Loucy (cell line): ENCODE measurements at regions not wholly inside any gene's neighbourhood (a gene's known extent, or its start where the extent isn't known, plus 50 kb on each side); places are given as distances from the start of the nearest gene placed in this dataset.
"Not testable (repeated sequence)": the region's sequence is repeated elsewhere in the genome, so short reads cannot be mapped to it uniquely, and the experiment has no call there.

Source experiments
- EZH2phosphoT487 ChIP-seq: fragments of 200-600 bp; IDR thresholded peaks from 2 replicates; pipeline ENCODE4 v1.6.1; 2018; ENCODE audit warnings: antibody characterized with exemption, mild to moderate bottlenecking, moderate library complexity, borderline replicate concordance
- TF ChIP-seq, protein P1 (sequence below): fragments of 200-600 bp; sonication (generic); conservative IDR thresholded peaks from 2 replicates; pipeline ENCODE4 v1.5.1; 2014; ENCODE audit warnings: mild to moderate bottlenecking, antibody characterized with exemption, low read length

DNA sequence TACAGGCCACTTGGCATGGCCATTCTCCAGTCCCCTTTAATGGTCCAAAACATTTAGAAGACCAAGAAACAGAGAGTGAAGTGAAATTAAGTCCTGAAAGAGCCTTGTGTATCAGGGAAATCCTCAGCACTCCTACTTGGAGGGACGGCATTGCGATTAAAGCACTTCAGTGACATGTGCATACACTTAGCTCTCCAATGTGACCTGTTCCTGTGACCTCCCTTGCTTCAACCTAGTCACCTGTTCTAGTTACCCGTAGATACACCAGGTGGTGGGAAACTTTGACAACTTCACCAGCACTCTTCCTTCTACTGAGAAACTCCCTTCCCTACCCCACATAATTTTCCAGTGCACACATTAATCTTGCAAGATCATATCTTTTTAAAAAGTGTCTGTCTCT, 785.3 kb downstream of the TTLL7 start:
- not testable (repeated sequence) for TF ChIP-seq EZH2phosphoT487
- TF ChIP-seq, protein P1, sequence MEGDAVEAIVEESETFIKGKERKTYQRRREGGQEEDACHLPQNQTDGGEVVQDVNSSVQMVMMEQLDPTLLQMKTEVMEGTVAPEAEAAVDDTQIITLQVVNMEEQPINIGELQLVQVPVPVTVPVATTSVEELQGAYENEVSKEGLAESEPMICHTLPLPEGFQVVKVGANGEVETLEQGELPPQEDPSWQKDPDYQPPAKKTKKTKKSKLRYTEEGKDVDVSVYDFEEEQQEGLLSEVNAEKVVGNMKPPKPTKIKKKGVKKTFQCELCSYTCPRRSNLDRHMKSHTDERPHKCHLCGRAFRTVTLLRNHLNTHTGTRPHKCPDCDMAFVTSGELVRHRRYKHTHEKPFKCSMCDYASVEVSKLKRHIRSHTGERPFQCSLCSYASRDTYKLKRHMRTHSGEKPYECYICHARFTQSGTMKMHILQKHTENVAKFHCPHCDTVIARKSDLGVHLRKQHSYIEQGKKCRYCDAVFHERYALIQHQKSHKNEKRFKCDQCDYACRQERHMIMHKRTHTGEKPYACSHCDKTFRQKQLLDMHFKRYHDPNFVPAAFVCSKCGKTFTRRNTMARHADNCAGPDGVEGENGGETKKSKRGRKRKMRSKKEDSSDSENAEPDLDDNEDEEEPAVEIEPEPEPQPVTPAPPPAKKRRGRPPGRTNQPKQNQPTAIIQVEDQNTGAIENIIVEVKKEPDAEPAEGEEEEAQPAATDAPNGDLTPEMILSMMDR, result not testable (repeated sequence)
